Osteoblast (primary cell): ENCODE measurements at regions not wholly inside any gene's neighbourhood (a gene's known extent, or its start where the extent isn't known, plus 50 kb on each side); places are given as distances from the start of the nearest gene placed in this dataset.
"Not testable (repeated sequence)": the region's sequence is repeated elsewhere in the genome, so short reads cannot be mapped to it uniquely, and the experiment has no call there.

Experiments
- DNase-seq: peaks from one replicate; pipeline ENCODE4 v3.0.0; 2011; ENCODE audit warnings: low spot score, mixed read lengths; ENCODE audit not compliant: insufficient read length; ENCODE audit errors: missing footprints
- H2AFZ ChIP-seq: 2 replicates; pipeline ENCODE4 v1.6.0; 2011; ENCODE audit warnings: mild to moderate bottlenecking, low read length
- H3K27ac ChIP-seq: 2 replicates; pipeline ENCODE4 v1.5.1; 2011; ENCODE audit warnings: mild to moderate bottlenecking, low read depth, low read length, moderate library complexity
- H3K27me3 ChIP-seq: 2 replicates; pipeline ENCODE4 v1.6.0; 2012; ENCODE audit warnings: mild to moderate bottlenecking, control low read depth, inconsistent platforms, low read length, moderate library complexity; ENCODE audit not compliant: insufficient read depth
- H3K36me3 ChIP-seq: 2 replicates; pipeline ENCODE4 v1.5.1; 2011; ENCODE audit warnings: mild to moderate bottlenecking, low read length, control low read depth, moderate library complexity; ENCODE audit not compliant: insufficient read depth
- H3K4me1 ChIP-seq: 2 replicates; pipeline ENCODE4 v1.5.1; 2011; ENCODE audit warnings: mild to moderate bottlenecking, low read length, control low read depth, moderate library complexity; ENCODE audit not compliant: insufficient read depth
- H3K4me2 ChIP-seq: 2 replicates; pipeline ENCODE4 v1.6.0; 2011; ENCODE audit warnings: mild to moderate bottlenecking, low read length; ENCODE audit not compliant: insufficient read depth
- H3K4me3 ChIP-seq: fragments of 200-600 bp; sonication (generic); 3 replicates; pipeline ENCODE4 v1.5.1; 2012; ENCODE audit warnings: mild to moderate bottlenecking, low read length, inconsistent platforms; ENCODE audit not compliant: insufficient read depth
- H3K79me2 ChIP-seq: 2 replicates; pipeline ENCODE4 v1.6.0; 2012; ENCODE audit warnings: mild to moderate bottlenecking, low read length, control low read depth, inconsistent platforms; ENCODE audit not compliant: insufficient read depth
- H3K9me3 ChIP-seq: 2 replicates; pipeline ENCODE4 v1.5.1; 2011; ENCODE audit warnings: low read depth, low read length, control low read depth
- H4K20me1 ChIP-seq: 2 replicates; pipeline ENCODE4 v1.6.0; 2012; ENCODE audit warnings: mild to moderate bottlenecking, low read length, control low read depth; ENCODE audit not compliant: insufficient read depth
- CTCF ChIP-seq: IDR thresholded peaks from 2 replicates; pipeline ENCODE4 v1.5.1; 2011; ENCODE audit warnings: mild to moderate bottlenecking, low read depth, low read length, moderate library complexity; ENCODE audit errors: extremely low read depth

- no peak overlapping the region for H3K4me3 ChIP-seq
These were observed 104.6 kb upstream of the LRPAP1 start for GRCh38 chr4:3636646-3637320.

GRCh38 chr4:3636020-3636419 is 103.8 kb upstream of the LRPAP1 start:
- not testable (repeated sequence) for H2AFZ ChIP-seq, H3K79me2 ChIP-seq, H3K27me3 ChIP-seq, H3K27ac ChIP-seq, H4K20me1 ChIP-seq, H3K4me2 ChIP-seq, H3K4me3 ChIP-seq, H3K36me3 ChIP-seq, H3K9me3 ChIP-seq
- DNase-seq: peak; percentile 42
- H3K4me1 ChIP-seq: peaks cover 16% of the 10 kb centered on the region

More at GRCh38 chr4:3636646-3637320, 104.6 kb upstream of the LRPAP1 start:
- Histone ChIP-seq H3K36me3 (no peaks in the 10 kb centered on the region), H3K27ac (no peak overlapping the region), H3K4me2 (no peak overlapping the region), H3K27me3 (peaks cover 4% of the 10 kb centered on the region), H3K79me2 (no peaks in the 10 kb centered on the region), H2AFZ (no peak overlapping the region), H3K4me1 (peaks cover 16% of the 10 kb centered on the region), H4K20me1 (no peaks in the 10 kb centered on the region), H3K9me3 (no peaks in the 10 kb centered on the region)
- no peak for TF ChIP-seq CTCF
- peak; percentile 70 for DNase-seq

GRCh38 chr4:3634894-3635820 is 102.9 kb upstream of the LRPAP1 start:
- Histone ChIP-seq H3K36me3 (no peaks in the 10 kb centered on the region), H3K4me1 (peaks cover 9% of the 10 kb centered on the region), H3K27ac (no peak overlapping the region), H3K4me2 (no peak overlapping the region), H4K20me1 (no peaks in the 10 kb centered on the region), H3K9me3 (no peaks in the 10 kb centered on the region), H2AFZ (no peak overlapping the region), H3K79me2 (no peaks in the 10 kb centered on the region), H3K27me3 (peaks cover 4% of the 10 kb centered on the region), H3K4me3 (no peak overlapping the region)
- peak; percentile 49 for DNase-seq
- no peak for TF ChIP-seq CTCF

GRCh38 chr4:3634281-3634857 is 102.1 kb upstream of the LRPAP1 start:
- no peaks in the 10 kb centered on the region for H4K20me1 ChIP-seq
- H3K4me2 ChIP-seq: no peak overlapping the region
- H3K27me3 ChIP-seq: peaks cover 4% of the 10 kb centered on the region
- H3K36me3 ChIP-seq: no peaks in the 10 kb centered on the region
- DNase-seq: peak; percentile 75
- no peaks in the 10 kb centered on the region for H3K9me3 ChIP-seq
- no peak overlapping the region for H3K27ac ChIP-seq
- H3K79me2 ChIP-seq: no peaks in the 10 kb centered on the region
- H3K4me1 ChIP-seq: peaks cover 3% of the 10 kb centered on the region
- H2AFZ ChIP-seq: no peak overlapping the region
- H3K4me3 ChIP-seq: no peak overlapping the region
- TF ChIP-seq CTCF: no peak

- H3K27ac ChIP-seq, H3K36me3 ChIP-seq, H3K4me2 ChIP-seq, H3K4me3 ChIP-seq, DNase-seq, H2AFZ ChIP-seq, H3K4me1 ChIP-seq, H3K9me3 ChIP-seq, H3K79me2 ChIP-seq, H4K20me1 ChIP-seq: not testable (repeated sequence)
- peaks cover 10% of the 10 kb centered on the region for H3K27me3 ChIP-seq
These were observed 101.1 kb upstream of the LRPAP1 start for GRCh38 chr4:3633277-3633676.

GRCh38 chr4:3632794-3633193 is 100.6 kb upstream of the LRPAP1 start:
- H2AFZ ChIP-seq, H3K4me3 ChIP-seq, H3K36me3 ChIP-seq, H3K4me1 ChIP-seq, H3K9me3 ChIP-seq, H3K4me2 ChIP-seq, H4K20me1 ChIP-seq, H3K27ac ChIP-seq, H3K79me2 ChIP-seq: not testable (repeated sequence)
- peak; percentile 48 for DNase-seq
- H3K27me3 ChIP-seq: peaks cover 10% of the 10 kb centered on the region
